Hematopoietic multipotent progenitor cell treated with erythropoietin and hydrocortisone succinate and interleukin-3 and kit ligand, for 4 days (in vitro differentiated cells): ENCODE measurements at regions not wholly inside any gene's neighbourhood (a gene's known extent, or its start where the extent isn't known, plus 50 kb on each side); places are given as distances from the start of the nearest gene placed in this dataset.
"Not testable (repeated sequence)": the region's sequence is repeated elsewhere in the genome, so short reads cannot be mapped to it uniquely, and the experiment has no call there.

Source experiments
- DNase-seq: peaks from one replicate; pipeline ENCODE4 v3.0.0-alpha.2; 2015

- not testable (repeated sequence) for DNase-seq
Measured at GRCh38 chr7:84730864-84731263, 456.0 kb downstream of the SEMA3D start.

- no peak for DNase-seq
Measured at GRCh38 chr7:84729284-84729683, 457.6 kb downstream of the SEMA3D start.

- no peak for DNase-seq
Measured at GRCh38 chr7:84722734-84723133, 464.1 kb downstream of the SEMA3D start.

- no peak for DNase-seq
Measured at GRCh38 chr7:84722086-84722485, 464.8 kb downstream of the SEMA3D start.

GRCh38 chr7:84720456-84721097 is 466.3 kb downstream of the SEMA3D start:
- DNase-seq: no peak

- DNase-seq: no peak
Measured at GRCh38 chr7:84714765-84715164, 472.1 kb downstream of the SEMA3D start.

- no peak for DNase-seq
Measured at GRCh38 chr7:84712374-84713121, 474.3 kb downstream of the SEMA3D start.

GRCh38 chr7:84710538-84710937 is 476.3 kb downstream of the SEMA3D start:
- not testable (repeated sequence) for DNase-seq

- DNase-seq: no peak
Measured at GRCh38 chr7:84705706-84706105, 481.1 kb downstream of the SEMA3D start.

- no peak for DNase-seq
Measured at GRCh38 chr7:84705079-84705478, 481.8 kb downstream of the SEMA3D start.

GRCh38 chr7:84704380-84704779 is 482.5 kb downstream of the SEMA3D start:
- no peak for DNase-seq

GRCh38 chr7:84701524-84702306 is 485.1 kb downstream of the SEMA3D start:
- no peak for DNase-seq

- no peak for DNase-seq
Measured at GRCh38 chr7:84700563-84701370, 486.1 kb downstream of the SEMA3D start.

- no peak for DNase-seq
Measured at GRCh38 chr7:84697506-84697905, 489.4 kb downstream of the SEMA3D start.

GRCh38 chr7:84693483-84693882 is 493.4 kb downstream of the SEMA3D start:
- no peak for DNase-seq

- peak; percentile 3 for DNase-seq
Measured at GRCh38 chr7:84688671-84689070, 494.1 kb upstream of the SEMA3A start.

- no peak for DNase-seq
Measured at GRCh38 chr7:84686373-84686772, 491.8 kb upstream of the SEMA3A start.

- no peak for DNase-seq
Measured at GRCh38 chr7:84684836-84685480, 490.4 kb upstream of the SEMA3A start.

GRCh38 chr7:84682543-84682942 is 488.0 kb upstream of the SEMA3A start:
- no peak for DNase-seq

- no peak for DNase-seq
Measured at GRCh38 chr7:84678841-84679240, 484.3 kb upstream of the SEMA3A start.

GRCh38 chr7:84677117-84677732 is 482.6 kb upstream of the SEMA3A start:
- no peak for DNase-seq

GRCh38 chr7:84675633-84676034 is 481.0 kb upstream of the SEMA3A start:
- peak; percentile 25 for DNase-seq
